K562 (cell line): ENCODE measurements at regions not wholly inside any gene's neighbourhood (a gene's known extent, or its start where the extent isn't known, plus 50 kb on each side); places are given as distances from the start of the nearest gene placed in this dataset.
A peak's percentile ranks its signal among the peaks of the same experiment; 100 is the strongest.

Source experiments
- ATAC-seq: fragments of 200-7000 bp; cut with Tn5 transposase; 3 replicates; pipeline ENCODE4 v1.9.1; 2020; ENCODE audit warnings: moderate library complexity
- BruUV-seq: library from RNA; stranded (reverse); fragments of 400-500 nt; replicated peaks from 2 replicates; lab custom pipeline; 2021; lab: Mats Ljungman, UMichigan
- CTCF ChIA-PET: fragments of 300-600 bp; formaldehyde crosslinking; extraction: SDS; loops from one replicate; lab custom pipeline; 2021; ENCODE audit warnings: low intra/inter-chr PET ratio; lab: Yijun Ruan, JAX
- POLR2A ChIA-PET: fragments of 300-600, 350-650 bp; sonication (Branson Sonifier 250); formaldehyde crosslinking; extraction: SDS; loops from one replicate; lab custom pipeline; 2021; ENCODE audit warnings: antibody characterized with exemption, inconsistent platforms; lab: Yijun Ruan, JAX
- DNase-seq, 4 experiments: peaks; one replicate each; pipeline versions ENCODE4 v3.0.0 to v3.0.0-alpha.2; 2011 to 2018; ENCODE audit warnings: low spot score in 3 of 4, mixed read lengths in 3 of 4; ENCODE audit errors: extremely low read depth in 1 of 4
- FAIRE-seq: peaks from 2 replicates; lab custom pipeline; 2011; peaks lifted over from hg19 to GRCh38; lab: Jason Lieb, UNC
- H2AFZ ChIP-seq: 2 replicates; pipeline ENCODE4 v1.6.0; 2011; ENCODE audit warnings: low read depth, low read length, control low read depth, inconsistent platforms
- H3K27ac ChIP-seq: fragments of 200-600 bp; 3 replicates; pipeline ENCODE4 v1.8.0; 2011; ENCODE audit warnings: low read depth, mild to moderate bottlenecking, control low read depth, inconsistent platforms, low read length, moderate library complexity, mixed read lengths; ENCODE audit errors: extremely low read depth
- H3K27me3 ChIP-seq, 2 experiments: fragments of 300-600 bp in 1 of 2; 2 replicates in 1 of 2; 3 replicates in 1 of 2; pipeline versions ENCODE4 v1.6.0 to v1.8.0; 2011; ENCODE audit warnings: inconsistent platforms in 2 of 2, low read length in 2 of 2, mild to moderate bottlenecking in 1 of 2, mixed read lengths in 1 of 2, moderate library complexity in 1 of 2; ENCODE audit not compliant: control insufficient read depth in 2 of 2, insufficient read depth in 2 of 2
- H3K36me3 ChIP-seq: fragments of 300-600 bp; 3 replicates; pipeline ENCODE4 v1.8.0; 2011; ENCODE audit warnings: mild to moderate bottlenecking, low read length, inconsistent platforms; ENCODE audit not compliant: control insufficient read depth, insufficient read depth
- H3K4me1 ChIP-seq, 2 experiments: fragments of 200-600 bp in 1 of 2; replicated peaks in 1 of 2; 2 replicates in 1 of 2; 3 replicates in 1 of 2; pipeline versions ENCODE4 v1.5.1 to v1.8.0; 2011; ENCODE audit warnings: inconsistent platforms in 2 of 2, low read length in 2 of 2, mild to moderate bottlenecking in 1 of 2, mixed read lengths in 1 of 2, moderate library complexity in 1 of 2; ENCODE audit not compliant: control insufficient read depth in 2 of 2, insufficient read depth in 2 of 2
- H3K4me2 ChIP-seq: 2 replicates; pipeline ENCODE4 v1.6.1; 2011; ENCODE audit warnings: low read length, control low read depth, inconsistent platforms, mixed read lengths; ENCODE audit not compliant: insufficient read depth
- H3K4me3 ChIP-seq: fragments of 200-600 bp; sonication (generic), shearing (Covaris generic); 2 replicates; pipeline ENCODE4 v1.5.1; 2016; ENCODE audit warnings: control low read depth, inconsistent platforms
- H3K79me2 ChIP-seq: fragments of 200-600 bp; 3 replicates; pipeline ENCODE4 v1.8.0; 2011; ENCODE audit warnings: low read length, inconsistent platforms; ENCODE audit not compliant: control insufficient read depth, insufficient read depth
- H3K9ac ChIP-seq, 2 experiments: 2 replicates each; pipeline versions ENCODE4 v1.6.0 to v1.6.1; 2011; ENCODE audit warnings: low read depth in 2 of 2, low read length in 2 of 2, control low read depth in 1 of 2, inconsistent platforms in 1 of 2, mild to moderate bottlenecking in 1 of 2, mixed read lengths in 1 of 2; ENCODE audit not compliant: insufficient read depth in 1 of 2
- H3K9me1 ChIP-seq: one replicate; pipeline ENCODE4 v1.6.0; 2011; ENCODE audit warnings: inconsistent platforms, mild to moderate bottlenecking, low read length, moderate library complexity; ENCODE audit not compliant: control insufficient read depth, insufficient read depth
- H3K9me3 ChIP-seq: replicated peaks from 2 replicates; pipeline ENCODE4 v1.5.1; 2011; ENCODE audit warnings: low read depth, low read length, inconsistent platforms; ENCODE audit not compliant: control insufficient read depth, insufficient read depth
- H4K20me1 ChIP-seq: replicated peaks from 2 replicates; pipeline ENCODE4 v1.6.1; 2011; ENCODE audit warnings: low read length, inconsistent platforms, mixed read lengths; ENCODE audit not compliant: control insufficient read depth, insufficient read depth
- ATF3 ChIP-seq, 2 experiments: fragments of 450-650 bp in 1 of 2; sonication (generic) in 1 of 2; formaldehyde crosslinking in 1 of 2; IDR thresholded peaks in 1 of 2; conservative IDR thresholded peaks in 1 of 2; 2 replicates each; pipeline versions ENCODE4 v1.6.1 to v1.8.1; 2016 to 2023; ENCODE audit warnings: mild to moderate bottlenecking in 2 of 2, moderate library complexity in 2 of 2, inconsistent platforms in 1 of 2, missing genetic modification reagents in 1 of 2
- BRF1 ChIP-seq: IDR thresholded peaks from 3 replicates; pipeline ENCODE4 v1.6.1; 2011; ENCODE audit warnings: borderline replicate concordance, mild to moderate bottlenecking; ENCODE audit not compliant: insufficient read length; ENCODE audit errors: extremely low read depth
- CBFB ChIP-seq: sonication (generic); formaldehyde crosslinking; IDR thresholded peaks from 2 replicates; pipeline ENCODE4 v1.4.0; 2020; ENCODE audit warnings: mild to moderate bottlenecking, missing genetic modification reagents
- ESRRA ChIP-seq: fragments of 450-650 bp; IDR thresholded peaks from 2 replicates; pipeline ENCODE4 v1.6.1; 2014; ENCODE audit warnings: low read depth, mild to moderate bottlenecking, moderate library complexity, borderline replicate concordance
- MAFF ChIP-seq: IDR thresholded peaks from 2 replicates; pipeline ENCODE4 v1.6.1; 2012; ENCODE audit warnings: low read length, improper control_type of control experiment
- MAFK ChIP-seq: IDR thresholded peaks from 2 replicates; pipeline ENCODE4 v1.6.1; 2011; ENCODE audit warnings: low read length, improper control_type of control experiment
- MCM3 ChIP-seq: fragments of 450-650 bp; IDR thresholded peaks from 2 replicates; pipeline ENCODE4 v1.6.1; 2016
- NR1H2 ChIP-seq: sonication (generic); formaldehyde crosslinking; IDR thresholded peaks from 2 replicates; pipeline ENCODE4 v1.4.0; 2020; ENCODE audit warnings: mild to moderate bottlenecking, missing genetic modification reagents
- NR3C1 ChIP-seq: sonication (generic); formaldehyde crosslinking; IDR thresholded peaks from 2 replicates; pipeline ENCODE4 v1.8.1; 2022; ENCODE audit warnings: missing genetic modification reagents
- PATZ1 ChIP-seq: fragments of 250-450 bp; sonication (Bioruptor Pico); IDR thresholded peaks from 2 replicates; pipeline ENCODE4 v1.5.0; 2020; ENCODE audit warnings: mild to moderate bottlenecking, borderline replicate concordance
- POLR2AphosphoS5 ChIP-seq: IDR thresholded peaks from 2 replicates; pipeline ENCODE4 v1.6.1; 2011; ENCODE audit warnings: mild to moderate bottlenecking, low read depth, low read length, moderate library complexity; ENCODE audit not compliant: control insufficient read depth, insufficient read depth
- PRPF4 ChIP-seq: fragments of 200-400 bp; formaldehyde crosslinking; IDR thresholded peaks from one replicate; pipeline ENCODE4 v1.6.1; 2017; ENCODE audit warnings: low read length, low read depth, mild to moderate bottlenecking; ENCODE audit not compliant: insufficient read depth, poor library complexity, severe bottlenecking
- PTRF ChIP-seq: fragments of 450-650 bp; IDR thresholded peaks from 2 replicates; pipeline ENCODE4 v1.6.1; 2016; ENCODE audit warnings: mild to moderate bottlenecking, missing genetic modification characterization, missing compliant biosample characterization
- SIX5 ChIP-seq, 2 experiments: IDR thresholded peaks; 2 replicates each; pipeline ENCODE4 v1.6.1; 2011; ENCODE audit warnings: low read length in 2 of 2, borderline replicate concordance in 1 of 2, low read depth in 1 of 2, mild to moderate bottlenecking in 1 of 2, moderate library complexity in 1 of 2; ENCODE audit not compliant: insufficient read depth in 1 of 2
- TBL1XR1 ChIP-seq, 2 experiments: IDR thresholded peaks; 2 replicates each; pipeline ENCODE4 v1.6.1; 2012; ENCODE audit warnings: improper control_type of control experiment in 2 of 2, low read length in 2 of 2, mild to moderate bottlenecking in 1 of 2
- ZBTB17 ChIP-seq: fragments of 450-650 bp; formaldehyde crosslinking; IDR thresholded peaks from 2 replicates; pipeline ENCODE4 v1.4.0; 2020; ENCODE audit warnings: mild to moderate bottlenecking
- ZBTB7A ChIP-seq: IDR thresholded peaks from 2 replicates; pipeline ENCODE4 v1.6.1; 2011; ENCODE audit warnings: low read depth, mild to moderate bottlenecking, low read length, moderate library complexity, borderline replicate concordance; ENCODE audit not compliant: control insufficient read depth
- ZNF165 ChIP-seq: fragments of 250-450 bp; sonication (Bioruptor Pico); IDR thresholded peaks from 2 replicates; pipeline ENCODE4 v1.4.0; 2020; ENCODE audit warnings: borderline replicate concordance
- ZNF316 ChIP-seq: fragments of 450-650 bp; IDR thresholded peaks from 2 replicates; pipeline ENCODE4 v1.6.1; 2016
- ZNF830 ChIP-seq: fragments of 250-450 bp; sonication (Bioruptor Pico); IDR thresholded peaks from 2 replicates; pipeline ENCODE4 v1.5.0; 2021; ENCODE audit warnings: mild to moderate bottlenecking
- WGBS: fragments of 100-300 bp; shearing (Covaris generic); methylation state at CpG from one replicate; pipeline ENCODE4 v1.1.6; 2016; ENCODE audit warnings: low coverage, mixed read lengths; ENCODE audit not compliant: insufficient coverage; ENCODE audit errors: missing lambda C conversion rate; 5-methylcytosine and 5-hydroxymethylcytosine counted together
- in situ Hi-C: fragments of 300-500 bp; cut with MboI; formaldehyde crosslinking; loops from 4 replicates; pipeline ENCODE4 v1.15.0; 2018; ENCODE audit warnings: inconsistent platforms, mixed read lengths
- intact Hi-C: fragments of 100-400 bp; cut with micrococcal nuclease; formaldehyde crosslinking; loops from 2 replicates; pipeline ENCODE4 v1.14.2; 2022
- TF ChIP-seq, protein P1 (sequence below): fragments of 450-650 bp; formaldehyde crosslinking; IDR thresholded peaks from 2 replicates; pipeline ENCODE4 v1.4.0; 2022; ENCODE audit warnings: mild to moderate bottlenecking, moderate library complexity

DNA sequence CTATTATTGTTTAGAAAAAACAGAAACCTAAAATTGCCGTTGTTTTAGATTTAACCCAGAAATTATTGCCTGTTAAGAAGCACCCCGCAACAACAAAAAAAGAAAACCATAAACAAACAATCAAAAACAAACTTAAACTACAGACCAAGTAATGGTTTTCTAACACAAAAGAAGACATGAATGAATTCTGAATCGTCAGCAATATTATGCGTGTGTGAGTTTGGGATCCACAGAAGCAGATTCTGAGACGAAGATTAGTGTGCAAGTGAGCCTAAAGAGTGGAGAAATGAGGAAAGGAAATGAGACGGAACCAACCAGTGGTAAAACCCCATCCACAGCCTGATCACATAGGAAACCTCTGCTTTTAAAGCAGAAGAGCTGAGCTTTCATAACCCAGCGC lies 1514.9 kb upstream of the PIK3C3 start:
- H3K36me3 ChIP-seq: no peaks in the 10 kb centered on the region
- H3K9me1 ChIP-seq: no peaks in the 10 kb centered on the region
- H3K4me1 ChIP-seq: no peaks in the 10 kb centered on the region
- H3K27me3 ChIP-seq: no peaks in the 10 kb centered on the region
- no peak overlapping the region for H3K4me3 ChIP-seq
- no peaks in the 10 kb centered on the region for H3K79me2 ChIP-seq
- no peak for ATAC-seq
- no peaks in the 10 kb centered on the region; the same call in 1 of the 2 replicates for H3K9me3 ChIP-seq
- POLR2A ChIA-PET: no interaction called here
- H3K4me2 ChIP-seq: no peak overlapping the region
- no peak overlapping the region for H3K27ac ChIP-seq
- no peak overlapping the region for H2AFZ ChIP-seq
- no peak for DNase-seq
- no peaks in the 10 kb centered on the region for H4K20me1 ChIP-seq
- in situ Hi-C loops: no loop called here
- no peak for TF ChIP-seq ATF3 (IDR thresholded peaks at IDR 0.05)
- no peak for TF ChIP-seq ATF3 (CRISPR knock-in tag; conservative IDR thresholded peaks at IDR 0.05)
- TF ChIP-seq NR3C1 (CRISPR knock-in tag): no peak
- no peak for TF ChIP-seq ZBTB17 (CRISPR knock-in tag)
- TF ChIP-seq POLR2AphosphoS5: no peak
- TF ChIP-seq PATZ1 (CRISPR knock-in tag): no peak
- peak; percentile 47; the same call in 1 of the 2 replicates for TF ChIP-seq ZNF316
- TF ChIP-seq ZBTB7A: no peak
- TF ChIP-seq NR1H2 (CRISPR knock-in tag): no peak
- 0 out of 2 replicates have a peak, but pooled peaks have one; percentile 25 for TF ChIP-seq MAFF
- no peak for TF ChIP-seq ZNF830 (CRISPR knock-in tag)
- TF ChIP-seq BRF1: no peak
- no peak for TF ChIP-seq TBL1XR1 (IDR thresholded peaks at IDR 0.05; ENCODE audit: low read length in 2 of 2)
- no peak for TF ChIP-seq MCM3
- no peak for TF ChIP-seq PTRF
- no peak for TF ChIP-seq ESRRA
- TF ChIP-seq MAFK: peak; percentile 22; the same call in 1 of the 2 replicates
- TF ChIP-seq ZNF165: no peak
- TF ChIP-seq, protein P1, sequence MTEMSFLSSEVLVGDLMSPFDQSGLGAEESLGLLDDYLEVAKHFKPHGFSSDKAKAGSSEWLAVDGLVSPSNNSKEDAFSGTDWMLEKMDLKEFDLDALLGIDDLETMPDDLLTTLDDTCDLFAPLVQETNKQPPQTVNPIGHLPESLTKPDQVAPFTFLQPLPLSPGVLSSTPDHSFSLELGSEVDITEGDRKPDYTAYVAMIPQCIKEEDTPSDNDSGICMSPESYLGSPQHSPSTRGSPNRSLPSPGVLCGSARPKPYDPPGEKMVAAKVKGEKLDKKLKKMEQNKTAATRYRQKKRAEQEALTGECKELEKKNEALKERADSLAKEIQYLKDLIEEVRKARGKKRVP (CRISPR knock-in tag): no peak
- TF ChIP-seq SIX5 (IDR thresholded peaks at IDR 0.05; ENCODE audit: borderline replicate concordance in 1 of 2, insufficient read depth in 1 of 2, low read depth in 1 of 2, low read length in 2 of 2): no peak
- no peak for TF ChIP-seq PRPF4
- TF ChIP-seq CBFB (CRISPR knock-in tag): no peak
- FAIRE-seq: no peak
- no TSS peak for BruUV-seq
- intact Hi-C loops: no loop called here
- H3K9ac ChIP-seq: no peak overlapping the region
- 0% methylated on average over 7 of the region's 7 CpGs for whole genome bisulfite sequencing
- CTCF ChIA-PET: no interaction called here
